ENCODE measurements at regions not wholly inside any gene's neighbourhood (a gene's known extent, or its start where the extent isn't known, plus 50 kb on each side); places are given as distances from the start of the nearest gene placed in this dataset.
"Not testable (repeated sequence)": the region's sequence is repeated elsewhere in the genome, so short reads cannot be mapped to it uniquely, and the experiment has no call there.

DNA sequence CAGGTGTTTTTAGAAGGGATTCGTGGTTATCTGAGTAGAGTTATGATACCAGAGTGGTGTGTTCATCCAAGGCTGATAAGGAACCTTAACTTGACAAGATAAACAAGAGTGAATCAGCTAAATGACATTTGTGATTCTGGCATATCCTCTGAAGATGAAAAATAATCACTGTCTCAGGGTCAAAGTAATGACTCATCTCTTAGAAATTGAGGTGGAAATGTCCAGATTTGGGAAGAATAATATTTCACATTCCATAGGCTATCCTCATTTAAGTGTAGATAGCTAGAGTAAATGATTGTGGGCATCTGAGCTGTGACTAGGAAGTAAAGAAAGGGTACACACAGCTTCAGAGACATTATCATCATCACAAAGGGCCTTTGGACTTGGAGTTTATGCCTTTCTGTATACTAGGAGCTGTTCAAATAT lies 255.7 kb downstream of the GJA1 start:
- no peak for DNase-seq (ENCODE audit: low spot score)

DNA sequence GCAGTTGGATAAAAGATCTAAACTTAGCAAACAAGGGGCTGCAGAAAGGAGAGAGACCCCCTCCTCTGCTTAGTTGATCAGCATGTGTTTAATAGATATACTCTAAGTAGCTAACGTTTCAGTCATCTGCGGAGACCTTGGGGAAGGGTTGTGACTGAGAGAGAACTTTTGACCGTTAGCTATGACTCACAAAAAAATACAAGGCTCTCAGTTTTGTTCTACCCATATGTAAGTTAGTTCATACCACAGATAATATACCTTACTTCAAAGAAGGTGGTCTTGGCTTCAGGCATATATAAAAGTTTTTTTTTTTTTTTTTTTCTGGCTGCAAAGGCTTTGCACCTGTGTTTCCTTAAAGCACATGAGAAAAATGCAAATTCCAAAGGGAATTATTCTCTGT lies 258.9 kb downstream of the GJA1 start:
- DNase-seq (ENCODE audit: low spot score): no peak

DNA sequence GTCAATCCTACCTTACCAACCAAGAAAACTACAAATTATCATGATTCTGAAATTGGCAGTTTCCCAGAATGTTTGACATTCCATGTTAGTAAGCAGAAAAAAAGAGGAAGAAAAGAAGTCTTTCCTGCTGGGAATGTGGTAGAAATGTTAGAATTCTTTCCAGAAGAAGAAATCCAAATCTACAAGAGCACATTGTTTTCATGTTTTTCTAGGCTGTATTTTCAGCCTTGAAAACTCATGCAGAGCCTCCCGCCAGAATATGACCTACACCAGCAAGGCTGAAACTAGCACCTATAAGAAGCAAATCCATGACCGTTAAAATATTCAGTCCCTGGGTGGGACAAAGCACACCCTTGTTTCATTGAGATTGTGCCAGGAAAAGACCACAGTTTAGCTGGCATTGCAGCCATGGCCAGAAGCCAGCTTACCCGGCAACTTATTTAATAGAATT lies 259.4 kb downstream of the GJA1 start:
- no peak for DNase-seq (ENCODE audit: low spot score)

DNA sequence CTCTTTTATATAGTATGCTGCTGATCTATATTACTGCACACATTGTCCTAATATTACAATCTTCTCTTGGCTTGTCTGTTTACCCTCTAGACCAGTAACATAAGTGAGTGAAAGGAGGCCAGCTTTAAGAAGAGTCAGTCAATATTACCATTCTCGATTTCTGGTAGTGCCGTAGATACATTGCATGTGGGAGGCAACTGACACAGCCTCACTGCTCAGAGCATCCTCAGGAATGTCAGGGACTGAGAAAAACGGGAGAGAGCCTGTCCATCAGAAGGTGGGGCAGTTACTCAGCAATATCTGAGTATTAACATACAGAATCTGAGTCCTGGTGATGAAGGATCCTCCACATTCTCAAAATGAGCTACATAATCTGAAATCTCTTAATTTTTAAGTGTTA lies 259.9 kb downstream of the GJA1 start:
- no peak for DNase-seq (ENCODE audit: low spot score)

DNA sequence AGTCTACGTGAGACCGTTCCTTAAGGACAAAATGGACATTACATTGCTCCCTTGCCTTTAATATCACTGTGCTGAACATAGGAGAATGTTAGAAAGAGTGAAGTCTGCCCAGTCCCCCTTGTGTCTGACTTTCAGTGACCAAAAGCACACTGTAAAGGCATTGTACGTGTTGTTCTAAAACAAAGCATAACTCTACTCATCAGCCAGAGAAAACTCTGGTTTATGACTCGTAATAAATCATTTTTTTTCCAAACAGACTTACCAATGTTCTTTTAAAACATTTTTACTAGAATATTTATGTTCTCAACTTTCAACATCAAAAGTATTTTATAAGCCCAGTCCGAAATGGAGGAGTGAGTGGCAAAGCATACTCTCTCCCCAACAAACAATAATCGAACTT lies 262.5 kb downstream of the GJA1 start:
- DNase-seq (ENCODE audit: low spot score): no peak

DNA sequence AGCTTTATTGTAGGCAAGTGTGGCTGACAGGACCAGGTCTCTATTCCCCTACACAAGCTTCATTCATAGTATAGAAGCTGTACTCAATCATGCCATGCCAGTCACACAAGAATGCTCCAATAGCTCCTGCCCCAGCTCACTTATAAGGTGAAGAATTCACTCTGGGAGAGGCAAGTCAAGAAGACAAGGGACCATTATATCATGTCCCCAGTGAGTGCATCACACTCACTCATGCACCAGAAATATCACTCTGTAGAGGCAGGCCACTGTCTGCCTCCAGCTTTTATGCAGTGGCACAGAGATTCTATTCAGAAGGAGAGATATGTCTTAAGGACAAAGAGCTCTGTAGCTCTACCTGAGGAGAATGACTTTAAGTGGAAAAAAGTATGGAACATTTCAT lies 263.2 kb downstream of the GJA1 start:
- DNase-seq (ENCODE audit: low spot score): no peak

DNA sequence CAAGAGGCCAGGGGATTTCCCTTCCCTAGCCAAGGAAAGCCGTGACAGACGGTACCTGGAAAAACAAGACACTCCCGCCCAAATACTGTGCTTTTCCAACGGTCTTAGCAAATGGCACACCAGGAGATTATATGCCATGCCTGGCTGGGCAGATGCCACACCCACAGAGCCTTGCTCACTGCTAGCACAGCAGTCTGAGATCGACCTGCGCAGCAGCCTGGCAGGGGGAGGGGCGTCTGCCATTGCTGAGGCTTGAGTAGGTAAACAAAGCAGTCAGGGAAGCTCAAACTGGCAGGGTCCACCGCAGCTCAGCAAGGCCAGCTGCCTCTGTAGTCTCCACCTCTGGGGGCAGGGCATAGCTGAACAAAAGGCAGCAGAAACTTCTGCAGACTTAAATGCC lies 267.7 kb downstream of the GJA1 start:
- DNase-seq (ENCODE audit: low spot score): not testable (repeated sequence)

DNA sequence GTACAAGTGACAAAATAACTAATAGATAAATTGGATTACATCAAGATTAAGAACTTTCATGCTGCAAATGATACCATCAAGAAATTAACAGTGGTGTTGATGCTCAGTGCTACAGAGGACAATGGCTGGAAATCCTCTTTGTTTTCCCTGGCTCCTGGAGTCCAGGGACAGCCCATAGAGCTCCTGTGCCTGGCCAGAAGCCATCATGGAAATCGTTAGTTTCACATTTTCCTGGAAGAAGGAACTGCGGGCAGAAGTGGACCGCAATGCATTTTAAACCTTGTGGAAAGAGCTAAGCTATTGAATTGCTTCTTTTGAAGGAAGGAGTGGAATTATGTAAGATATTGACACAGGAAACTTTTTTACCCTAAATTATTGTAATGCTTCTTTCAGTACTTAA lies 276.0 kb downstream of the GJA1 start:
- DNase-seq (ENCODE audit: low spot score): no peak

DNA sequence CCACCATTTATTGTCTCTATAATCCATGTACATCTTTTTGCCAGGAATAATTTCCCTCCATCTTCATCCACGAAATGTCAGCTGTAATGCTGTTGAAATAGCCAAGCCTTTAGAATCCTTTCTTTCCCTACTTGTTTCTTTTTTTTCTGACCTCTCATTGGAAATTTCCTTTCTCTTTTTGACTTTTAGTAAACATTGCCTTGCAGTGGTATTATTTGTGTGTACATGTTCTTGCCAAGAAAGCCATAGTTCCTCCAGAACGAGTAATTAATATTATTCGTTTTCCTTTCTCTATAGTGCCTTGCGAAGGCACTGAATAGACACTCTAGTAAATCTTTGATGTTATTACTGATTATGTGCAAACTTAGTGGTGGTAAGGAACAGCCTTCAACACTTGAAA lies 282.2 kb downstream of the GJA1 start:
- no peak for DNase-seq (ENCODE audit: low spot score)

DNA sequence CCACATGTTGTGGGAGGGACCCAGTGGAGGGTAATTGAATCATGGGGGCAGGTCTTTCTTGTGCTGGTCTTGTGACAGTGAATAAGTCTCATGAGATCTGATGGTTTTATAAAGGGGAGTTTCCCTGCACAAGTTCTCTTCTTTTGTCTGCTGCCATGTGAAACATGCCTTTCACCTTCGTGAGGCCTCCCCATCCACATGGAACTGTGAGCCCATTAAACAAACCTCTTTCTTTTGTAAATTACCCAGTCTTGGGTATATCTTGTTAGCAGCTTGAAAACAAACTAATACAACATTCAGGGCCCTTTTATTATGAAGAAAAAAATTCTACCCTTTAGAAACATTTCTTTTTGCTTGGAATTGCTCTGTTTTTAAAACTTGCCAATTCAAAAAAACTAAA lies 285.4 kb downstream of the GJA1 start:
- DNase-seq (ENCODE audit: low spot score): not testable (repeated sequence)

DNA sequence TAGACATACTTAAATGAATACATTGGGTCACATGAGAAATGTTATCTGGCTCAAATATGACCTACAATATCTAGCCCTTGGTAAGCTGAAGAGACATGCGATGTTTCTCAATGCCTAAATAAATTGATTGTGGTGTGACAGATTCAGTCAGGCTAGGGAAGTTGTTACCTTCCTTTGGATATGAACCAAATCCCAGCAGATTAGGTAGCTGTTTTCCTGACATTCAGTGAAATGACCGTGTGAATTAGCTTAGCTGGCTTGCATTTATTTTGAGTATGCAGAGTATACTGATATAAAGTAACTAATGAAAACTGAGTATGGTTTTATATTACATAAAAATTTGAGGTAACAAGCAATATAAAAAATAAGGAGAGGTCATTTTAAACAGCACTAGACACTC lies 288.2 kb downstream of the GJA1 start:
- DNase-seq (ENCODE audit: low spot score): no peak

DNA sequence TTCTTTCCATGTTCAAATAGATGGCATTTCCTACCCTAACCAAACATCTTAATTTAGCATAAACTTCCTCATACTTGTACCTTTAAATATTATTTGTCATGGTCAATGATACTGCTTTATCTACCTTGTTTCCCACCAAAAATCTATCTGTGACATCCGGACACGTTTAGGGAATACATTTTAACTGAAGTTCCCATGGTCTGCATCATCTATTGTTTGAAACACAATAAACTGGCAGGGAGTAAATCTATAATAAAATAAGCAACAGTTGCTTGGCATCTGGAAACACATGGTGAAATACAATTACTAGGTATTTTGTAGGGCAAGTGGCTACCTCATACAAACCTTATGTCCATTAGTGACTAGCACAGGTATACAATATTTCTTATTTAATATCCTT lies 289.1 kb downstream of the GJA1 start:
- no peak for DNase-seq (ENCODE audit: low spot score)

DNA sequence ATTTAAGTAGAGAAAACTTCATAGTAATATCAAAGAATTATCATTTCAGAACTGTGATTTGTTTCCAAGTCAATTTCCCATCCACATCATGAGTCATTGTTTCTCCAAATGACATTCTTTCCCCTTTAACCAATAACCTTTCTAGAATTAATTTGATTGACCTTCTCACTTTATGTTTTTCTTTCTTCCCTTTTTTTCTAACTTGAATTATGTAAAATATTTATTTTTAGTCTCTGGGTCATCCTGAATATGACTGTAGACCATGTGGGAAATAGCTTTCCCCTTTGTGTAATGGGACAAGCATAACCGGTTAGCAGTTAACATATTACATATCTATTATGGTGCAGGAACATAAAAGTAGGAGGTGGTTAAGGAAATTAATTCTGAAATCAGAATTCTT lies 291.1 kb downstream of the GJA1 start:
- no peak for DNase-seq (ENCODE audit: low spot score)

DNA sequence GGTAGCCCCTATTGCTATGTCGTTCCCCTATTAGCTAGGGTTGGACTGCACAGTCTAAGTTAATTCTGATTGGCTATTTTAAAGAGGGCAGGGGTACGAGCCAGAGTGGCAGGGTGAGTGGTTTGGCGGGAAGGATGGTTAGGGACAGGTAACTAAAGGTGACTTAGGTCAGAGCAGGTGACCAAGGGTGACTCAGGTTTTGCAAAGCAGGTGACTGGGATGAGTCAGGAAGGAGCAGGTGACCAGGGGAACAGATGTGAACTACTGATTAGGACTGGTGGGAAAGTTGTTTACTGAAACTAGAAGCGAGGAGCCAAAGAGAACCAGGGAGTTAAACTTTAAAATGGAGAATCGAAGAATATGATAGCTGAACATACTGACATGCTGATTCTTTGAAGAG lies 295.2 kb downstream of the GJA1 start:
- no peak for DNase-seq (ENCODE audit: low spot score)

DNA sequence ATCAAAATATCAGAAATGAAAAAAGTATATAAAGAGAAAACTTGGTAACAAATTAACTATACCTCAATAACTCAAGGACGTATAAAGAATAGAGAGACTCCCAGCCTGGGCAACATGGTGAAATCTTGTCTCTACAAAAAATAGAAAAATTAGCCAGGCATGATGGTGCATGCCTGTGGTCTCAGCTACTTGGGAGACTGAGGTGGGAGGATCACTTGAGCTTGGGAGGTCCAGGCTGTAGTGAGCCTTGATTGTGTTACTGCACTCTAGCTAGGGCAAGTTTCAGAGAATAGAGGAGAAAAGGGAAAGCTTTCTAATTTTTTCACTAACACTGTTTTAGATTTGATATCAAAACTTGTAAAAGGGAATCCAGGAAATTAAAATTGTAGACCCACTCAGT lies 295.9 kb downstream of the GJA1 start:
- no peak for DNase-seq (ENCODE audit: low spot score)

DNA sequence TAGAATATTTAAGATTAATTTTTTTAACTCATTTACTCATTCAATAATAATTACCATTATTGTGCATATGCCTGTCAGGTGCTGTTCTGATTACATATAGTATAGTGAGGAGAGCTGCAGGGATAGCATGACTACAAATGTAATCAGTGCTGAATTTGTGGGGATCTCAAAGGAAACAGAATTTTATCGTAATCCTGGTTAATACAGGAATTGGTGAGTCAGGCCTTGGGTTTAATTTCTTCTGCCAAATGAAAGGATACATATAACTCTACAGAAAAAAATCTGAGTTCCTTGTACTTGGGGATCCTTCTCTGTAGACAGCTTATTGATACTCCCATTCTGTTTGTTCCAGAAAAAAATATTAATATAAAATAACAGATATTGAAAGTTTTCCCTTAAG lies 297.2 kb downstream of the GJA1 start:
- DNase-seq (ENCODE audit: low spot score): no peak

DNA sequence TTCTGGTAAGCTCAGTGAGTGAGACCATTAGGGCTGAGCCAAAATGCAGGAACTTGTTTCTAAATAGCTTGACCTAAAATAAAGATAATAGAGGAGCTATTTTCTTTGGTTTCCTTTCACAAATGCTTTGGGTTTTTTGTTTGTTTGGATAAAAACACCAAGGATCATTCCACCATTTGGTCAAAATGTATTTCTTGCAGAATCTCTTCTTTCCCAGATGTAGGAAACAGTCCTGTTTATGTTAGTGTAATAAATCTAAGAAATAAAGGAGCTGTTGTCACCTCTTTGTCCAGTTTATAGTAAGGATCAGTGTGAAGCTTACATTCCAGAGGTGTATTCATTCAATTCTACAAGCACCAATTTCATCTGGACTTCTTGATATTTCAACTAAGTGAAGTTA lies 297.8 kb downstream of the GJA1 start:
- no peak for DNase-seq (ENCODE audit: low spot score)

DNA sequence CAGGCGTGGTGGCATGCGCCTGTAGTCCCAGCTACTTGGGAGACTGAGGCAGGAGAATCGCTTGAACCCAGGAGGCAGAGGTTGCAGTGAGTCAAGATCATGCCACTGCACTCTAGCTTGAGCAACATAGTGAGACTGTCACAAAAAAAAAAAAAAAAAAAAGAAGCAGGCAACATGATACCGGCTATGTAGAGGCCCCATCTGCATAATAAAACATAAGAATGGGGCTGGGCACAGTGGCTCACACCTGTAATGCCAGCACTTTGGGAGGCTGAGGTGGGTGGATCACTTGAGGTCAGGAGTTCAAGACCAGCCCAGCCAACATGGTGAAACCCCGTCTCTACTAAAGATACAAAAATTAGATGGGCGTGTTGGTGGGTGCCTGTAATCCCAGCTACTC lies 304.7 kb downstream of the GJA1 start:
- not testable (repeated sequence) for DNase-seq (ENCODE audit: low spot score)

DNA sequence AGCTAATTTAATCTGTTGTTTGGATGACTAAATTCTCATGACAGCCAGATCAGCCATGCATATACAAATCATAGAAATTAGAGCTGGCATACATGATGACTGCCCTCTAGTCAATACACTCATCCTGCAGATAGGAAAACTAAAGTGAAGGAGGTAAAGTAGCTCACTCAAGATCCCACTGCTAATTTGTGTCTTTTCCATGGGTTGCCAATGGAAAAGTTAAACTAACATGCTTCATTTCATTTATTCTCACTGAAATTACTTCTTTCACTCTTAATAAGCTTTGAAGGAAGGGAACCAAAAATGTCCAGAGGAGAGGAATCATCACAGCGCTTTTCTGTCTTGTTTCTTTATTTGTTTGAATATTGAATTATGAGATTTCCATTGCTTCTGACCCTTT lies 308.2 kb downstream of the GJA1 start:
- DNase-seq (ENCODE audit: low spot score): no peak

DNA sequence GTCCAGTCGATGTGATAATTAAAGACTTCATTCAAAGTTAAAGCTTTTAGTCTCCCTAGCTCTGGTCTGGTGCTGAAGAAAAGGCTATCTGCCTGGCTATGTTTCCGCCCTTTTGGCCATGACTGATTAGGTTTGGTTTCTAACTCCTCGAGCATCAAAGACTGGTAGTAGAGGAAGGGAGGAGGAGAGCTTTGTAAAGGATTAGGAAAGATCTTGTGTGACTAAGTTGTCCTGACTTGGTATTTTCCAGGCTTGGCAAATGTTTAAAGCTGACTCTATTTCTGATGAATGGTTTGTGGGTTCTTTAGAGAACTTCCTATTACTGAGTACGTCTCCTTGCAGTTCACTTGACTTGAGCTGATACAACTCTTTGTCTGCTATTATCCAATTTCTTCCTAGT lies 312.9 kb downstream of the GJA1 start:
- no peak for DNase-seq (ENCODE audit: low spot score)

DNA sequence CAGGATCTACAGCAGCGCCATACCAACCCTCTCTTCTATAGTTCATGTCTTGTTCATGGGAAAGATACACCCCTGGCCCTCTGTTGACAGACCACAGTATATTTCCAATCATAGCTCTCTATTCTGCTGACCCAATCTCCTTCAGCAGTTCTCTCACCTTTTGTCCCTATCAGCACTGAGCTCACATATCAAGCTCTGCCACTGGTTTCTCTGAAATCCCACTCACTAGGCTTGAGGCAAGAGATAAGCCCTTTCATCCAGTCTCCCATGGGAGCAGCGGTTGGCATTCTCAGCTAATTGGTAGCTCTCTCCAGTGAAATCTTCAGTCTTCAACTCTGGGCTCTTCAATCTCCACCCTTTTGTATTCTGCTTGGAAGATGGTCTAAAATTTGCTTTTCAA lies 313.4 kb downstream of the GJA1 start:
- no peak for DNase-seq (ENCODE audit: low spot score)

DNA sequence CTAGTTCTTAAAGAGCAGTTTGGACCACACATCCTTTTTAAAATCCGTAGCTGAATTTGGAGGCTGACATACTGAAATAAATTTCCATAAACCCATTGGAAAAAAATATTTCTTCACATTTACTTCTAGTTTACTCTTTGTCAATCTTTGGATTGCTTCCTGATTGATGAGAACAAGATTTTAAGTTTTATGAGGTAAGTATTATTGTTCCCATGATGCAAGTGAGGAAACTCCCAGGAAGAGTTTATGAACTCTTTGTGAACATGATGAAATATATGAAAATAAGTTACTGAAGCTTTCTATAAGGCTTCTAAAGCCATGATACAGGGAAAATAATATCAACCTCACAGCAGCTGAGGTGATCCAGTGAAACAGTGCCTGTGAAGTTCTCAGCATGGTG lies 320.0 kb downstream of the GJA1 start:
- no peak for DNase-seq (ENCODE audit: low spot score)

DNA sequence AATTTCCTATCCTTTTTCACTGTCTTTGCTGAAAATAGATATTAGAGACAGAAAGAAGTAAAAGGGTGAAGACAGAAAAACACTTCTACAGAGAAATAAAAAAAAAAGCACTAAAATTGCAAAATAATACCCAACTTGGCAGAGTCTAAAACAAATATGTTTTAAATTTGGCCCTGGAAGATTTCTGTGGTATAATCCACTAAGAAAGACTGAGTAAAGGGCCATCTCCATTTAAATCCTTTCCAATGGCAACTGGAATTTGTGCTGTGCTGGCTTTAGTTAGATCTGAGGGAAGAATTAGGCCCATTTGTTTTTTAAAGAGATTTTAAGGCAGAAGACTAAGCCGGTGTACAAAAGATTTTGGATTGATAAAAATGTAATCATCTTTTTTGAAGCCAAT lies 321.2 kb downstream of the GJA1 start:
- no peak for DNase-seq (ENCODE audit: low spot score)

DNA sequence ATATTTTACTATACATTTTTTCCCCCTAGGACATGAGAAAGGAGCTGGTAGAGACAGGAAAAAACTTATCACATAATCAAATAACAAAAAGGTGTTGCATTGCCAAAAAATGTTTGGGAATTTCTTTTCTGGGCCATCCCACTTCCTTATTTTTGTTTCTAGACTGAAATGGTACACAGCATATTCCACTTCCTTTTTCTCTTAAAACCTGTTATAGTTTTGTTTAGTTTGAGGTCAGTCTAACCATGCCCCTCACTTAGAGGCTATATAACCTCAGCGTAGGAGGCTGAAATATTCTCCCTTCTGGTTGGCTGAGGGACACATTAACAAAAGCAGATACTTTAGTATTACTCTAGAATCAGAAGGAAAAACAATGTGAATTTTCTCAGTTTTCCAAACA lies 323.9 kb downstream of the GJA1 start:
- DNase-seq (ENCODE audit: low spot score): no peak

DNA sequence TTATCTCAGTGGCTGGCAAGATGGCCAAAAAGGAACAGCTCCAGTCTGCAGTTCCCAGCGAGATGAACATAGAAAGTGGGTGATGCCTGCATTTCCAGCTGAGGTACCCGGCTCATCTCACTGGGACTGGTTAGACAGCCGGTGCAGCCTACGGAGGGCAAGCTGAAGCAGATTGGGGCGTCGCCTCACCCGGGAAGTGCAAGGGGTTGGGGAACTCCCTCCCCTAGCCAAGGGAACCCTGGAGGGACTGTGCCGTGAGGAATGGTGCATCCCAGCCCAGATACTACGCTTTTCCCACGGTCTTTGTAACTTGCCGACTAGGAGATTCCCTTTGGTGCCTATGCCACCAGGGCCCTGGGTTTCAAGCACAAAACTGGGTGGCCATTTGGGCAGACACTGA lies 324.7 kb downstream of the GJA1 start:
- DNase-seq (ENCODE audit: low spot score): no peak
